HepG2 (cell line): ENCODE measurements at regions not wholly inside any gene's neighbourhood (a gene's known extent, or its start where the extent isn't known, plus 50 kb on each side); places are given as distances from the start of the nearest gene placed in this dataset.

Source experiments
- ADNP ChIP-seq: sonication (generic); formaldehyde crosslinking; IDR thresholded peaks from 2 replicates; pipeline ENCODE4 v1.4.0; 2020; ENCODE audit warnings: missing genetic modification reagents
- BRCA1 ChIP-seq: sonication (generic); formaldehyde crosslinking; IDR thresholded peaks from 2 replicates; pipeline ENCODE4 v1.4.0; 2020; ENCODE audit warnings: missing genetic modification reagents
- EZH2 ChIP-seq: conservative IDR thresholded peaks from 2 replicates; pipeline ENCODE4 v1.6.1; 2012; ENCODE audit warnings: mild to moderate bottlenecking, low read depth, low read length, moderate library complexity
- FOXK1 ChIP-seq: sonication (generic); formaldehyde crosslinking; IDR thresholded peaks from 2 replicates; pipeline ENCODE4 v1.4.0; 2020; ENCODE audit warnings: low read depth, missing genetic modification reagents, borderline replicate concordance
- NFYB ChIP-seq: sonication (generic); formaldehyde crosslinking; IDR thresholded peaks from 2 replicates; pipeline ENCODE4 v1.4.0; 2020; ENCODE audit warnings: missing genetic modification reagents
- ZFP1 ChIP-seq: IDR thresholded peaks from 2 replicates; pipeline ENCODE4 v1.6.1; 2016
- ZNF274 ChIP-seq: sonication (generic); formaldehyde crosslinking; IDR thresholded peaks from 2 replicates; pipeline ENCODE4 v1.5.1; 2020; ENCODE audit warnings: mild to moderate bottlenecking, missing genetic modification reagents
- ZNF558 ChIP-seq: sonication (generic); formaldehyde crosslinking; IDR thresholded peaks from 2 replicates; pipeline ENCODE4 v1.9.0; 2022; ENCODE audit warnings: mild to moderate bottlenecking, missing genetic modification reagents, borderline replicate concordance
- TF ChIP-seq, protein P1 (sequence below): sonication (generic); formaldehyde crosslinking; IDR thresholded peaks from 2 replicates; pipeline ENCODE4 v1.5.0; 2020; ENCODE audit warnings: mild to moderate bottlenecking, missing genetic modification reagents, moderate library complexity

DNA sequence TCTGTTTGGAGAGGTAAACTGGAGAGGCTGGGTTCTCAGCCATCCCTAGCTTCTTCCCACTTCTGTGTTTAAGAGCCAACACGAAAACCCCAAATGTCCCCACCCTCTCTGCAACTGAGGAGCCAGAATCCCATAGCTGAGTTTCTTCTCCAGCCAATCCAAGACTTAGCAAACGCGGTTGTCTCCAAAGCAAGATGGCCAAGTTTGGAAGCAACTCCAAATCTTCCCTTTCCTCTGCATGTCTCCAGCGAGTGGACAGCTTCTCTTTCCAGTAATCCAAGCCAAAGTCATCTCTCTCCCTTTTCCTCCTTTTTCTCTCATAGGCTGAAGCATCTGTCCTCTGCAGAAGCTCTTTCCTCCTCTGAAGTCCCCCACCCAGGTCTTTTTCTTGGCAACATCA, 539.2 kb downstream of the MIAT start:
- TF ChIP-seq ZNF274 (CRISPR knock-in tag) (no peak), NFYB (no peak), BRCA1 (CRISPR knock-in tag) (no peak), ZNF558 (CRISPR knock-in tag) (no peak), FOXK1 (no peak), EZH2 (no peak), ZFP1 (CRISPR knock-in tag) (no peak), ADNP (CRISPR knock-in tag) (no peak)
- TF ChIP-seq, protein P1, sequence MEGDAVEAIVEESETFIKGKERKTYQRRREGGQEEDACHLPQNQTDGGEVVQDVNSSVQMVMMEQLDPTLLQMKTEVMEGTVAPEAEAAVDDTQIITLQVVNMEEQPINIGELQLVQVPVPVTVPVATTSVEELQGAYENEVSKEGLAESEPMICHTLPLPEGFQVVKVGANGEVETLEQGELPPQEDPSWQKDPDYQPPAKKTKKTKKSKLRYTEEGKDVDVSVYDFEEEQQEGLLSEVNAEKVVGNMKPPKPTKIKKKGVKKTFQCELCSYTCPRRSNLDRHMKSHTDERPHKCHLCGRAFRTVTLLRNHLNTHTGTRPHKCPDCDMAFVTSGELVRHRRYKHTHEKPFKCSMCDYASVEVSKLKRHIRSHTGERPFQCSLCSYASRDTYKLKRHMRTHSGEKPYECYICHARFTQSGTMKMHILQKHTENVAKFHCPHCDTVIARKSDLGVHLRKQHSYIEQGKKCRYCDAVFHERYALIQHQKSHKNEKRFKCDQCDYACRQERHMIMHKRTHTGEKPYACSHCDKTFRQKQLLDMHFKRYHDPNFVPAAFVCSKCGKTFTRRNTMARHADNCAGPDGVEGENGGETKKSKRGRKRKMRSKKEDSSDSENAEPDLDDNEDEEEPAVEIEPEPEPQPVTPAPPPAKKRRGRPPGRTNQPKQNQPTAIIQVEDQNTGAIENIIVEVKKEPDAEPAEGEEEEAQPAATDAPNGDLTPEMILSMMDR (CRISPR knock-in tag): no peak
